MM.1S (cell line): ENCODE measurements at regions not wholly inside any gene's neighbourhood (a gene's known extent, or its start where the extent isn't known, plus 50 kb on each side); places are given as distances from the start of the nearest gene placed in this dataset.

ENCODE experiments used
- CTCF ChIP-seq: fragments of 300-600 bp; sonication (generic); IDR thresholded peaks from 2 replicates; pipeline ENCODE4 v1.5.1; 2016; ENCODE audit warnings: antibody characterized with exemption, low read length, mixed read lengths
- EZH2 ChIP-seq: fragments of 300-600 bp; sonication (generic); optimal IDR thresholded peaks from 2 replicates; pipeline ENCODE3; 2017; ENCODE audit warnings: low read depth, mild to moderate bottlenecking, antibody characterized with exemption, low read length, mixed read lengths

- TF ChIP-seq CTCF, result no peak
- TF ChIP-seq EZH2, result no peak
Measured at GRCh38 chr1:4367230-4367777, 287.1 kb upstream of the AJAP1 start.
